ENCODE measurements at regions not wholly inside any gene's neighbourhood (a gene's known extent, or its start where the extent isn't known, plus 50 kb on each side); places are given as distances from the start of the nearest gene placed in this dataset.
"Not testable (repeated sequence)": the region's sequence is repeated elsewhere in the genome, so short reads cannot be mapped to it uniquely, and the experiment has no call there.

GRCh38 chr7:149615690-149616270 is 118.2 kb upstream of the ZNF746 start:
- Histone ChIP-seq H3K4me1 (ENCODE audit: control insufficient read depth, low read depth, low read length) (no peaks in the 10 kb centered on the region), H3K36me3 (ENCODE audit: control insufficient read depth, low read depth, low read length) (peaks cover 73% of the 10 kb centered on the region), H3K4me3 (ENCODE audit: low read length) (no peak overlapping the region), H3K27me3 (ENCODE audit: control insufficient read depth, insufficient read depth, low read length) (no peaks in the 10 kb centered on the region), H3K9me3 (ENCODE audit: control insufficient read depth, low read depth, low read length) (no peaks in the 10 kb centered on the region), H3K9ac (ENCODE audit: low read length) (no peak overlapping the region), H3K27ac (ENCODE audit: low read length) (no peak overlapping the region)

- Histone ChIP-seq H3K27ac (ENCODE audit: low read length) (no peak overlapping the region), H3K36me3 (ENCODE audit: control insufficient read depth, low read depth, low read length) (peaks cover 40% of the 10 kb centered on the region), H3K27me3 (ENCODE audit: control insufficient read depth, insufficient read depth, low read length) (no peaks in the 10 kb centered on the region), H3K9me3 (ENCODE audit: control insufficient read depth, low read depth, low read length) (no peaks in the 10 kb centered on the region), H3K4me1 (ENCODE audit: control insufficient read depth, low read depth, low read length) (no peaks in the 10 kb centered on the region), H3K9ac (ENCODE audit: low read length) (no peak overlapping the region), H3K4me3 (ENCODE audit: low read length) (no peak overlapping the region)
These were observed 112.9 kb upstream of the ZNF746 start for GRCh38 chr7:149610441-149611011.

GRCh38 chr7:149608168-149608567 is 110.6 kb upstream of the ZNF746 start:
- H3K4me1 ChIP-seq (ENCODE audit: control insufficient read depth, low read depth, low read length): no peaks in the 10 kb centered on the region

GRCh38 chr7:149607683-149608082 is 110.1 kb upstream of the ZNF746 start:
- Histone ChIP-seq H3K9ac (ENCODE audit: low read length) (no peak overlapping the region), H3K4me3 (ENCODE audit: low read length) (no peak overlapping the region), H3K9me3 (ENCODE audit: control insufficient read depth, low read depth, low read length) (no peaks in the 10 kb centered on the region), H3K36me3 (ENCODE audit: control insufficient read depth, low read depth, low read length) (peaks cover 24% of the 10 kb centered on the region), H3K27me3 (ENCODE audit: control insufficient read depth, insufficient read depth, low read length) (no peaks in the 10 kb centered on the region), H3K27ac (ENCODE audit: low read length) (no peak overlapping the region), H3K4me1 (ENCODE audit: control insufficient read depth, low read depth, low read length) (no peaks in the 10 kb centered on the region)

More at GRCh38 chr7:149608168-149608567, 110.6 kb upstream of the ZNF746 start:
- Histone ChIP-seq H3K36me3 (ENCODE audit: control insufficient read depth, low read depth, low read length) (peaks cover 28% of the 10 kb centered on the region), H3K27me3 (ENCODE audit: control insufficient read depth, insufficient read depth, low read length) (no peaks in the 10 kb centered on the region), H3K27ac (ENCODE audit: low read length) (no peak overlapping the region), H3K4me3 (ENCODE audit: low read length) (no peak overlapping the region), H3K9ac (ENCODE audit: low read length) (no peak overlapping the region), H3K9me3 (ENCODE audit: control insufficient read depth, low read depth, low read length) (no peaks in the 10 kb centered on the region)

- H3K4me3 ChIP-seq (ENCODE audit: low read length): no peak overlapping the region
- H3K9me3 ChIP-seq (ENCODE audit: control insufficient read depth, low read depth, low read length): no peaks in the 10 kb centered on the region
- H3K9ac ChIP-seq (ENCODE audit: low read length): no peak overlapping the region
- peaks cover 24% of the 10 kb centered on the region for H3K36me3 ChIP-seq (ENCODE audit: control insufficient read depth, low read depth, low read length)
- no peak overlapping the region for H3K27ac ChIP-seq (ENCODE audit: low read length)
- no peaks in the 10 kb centered on the region for H3K4me1 ChIP-seq (ENCODE audit: control insufficient read depth, low read depth, low read length)
- H3K27me3 ChIP-seq (ENCODE audit: control insufficient read depth, insufficient read depth, low read length): no peaks in the 10 kb centered on the region
These were observed 109.2 kb upstream of the ZNF746 start for GRCh38 chr7:149606826-149607225.

GRCh38 chr7:149605696-149606095 is 108.1 kb upstream of the ZNF746 start:
- Histone ChIP-seq H3K27ac (ENCODE audit: low read length) (no peak overlapping the region), H3K9me3 (ENCODE audit: control insufficient read depth, low read depth, low read length) (no peaks in the 10 kb centered on the region), H3K4me1 (ENCODE audit: control insufficient read depth, low read depth, low read length) (no peaks in the 10 kb centered on the region), H3K4me3 (ENCODE audit: low read length) (no peak overlapping the region), H3K36me3 (ENCODE audit: control insufficient read depth, low read depth, low read length) (peaks cover 16% of the 10 kb centered on the region), H3K9ac (ENCODE audit: low read length) (no peak overlapping the region), H3K27me3 (ENCODE audit: control insufficient read depth, insufficient read depth, low read length) (no peaks in the 10 kb centered on the region)

GRCh38 chr7:149604521-149604920 is 106.9 kb upstream of the ZNF746 start:
- no peaks in the 10 kb centered on the region for H3K9me3 ChIP-seq (ENCODE audit: control insufficient read depth, low read depth, low read length)
- H3K36me3 ChIP-seq (ENCODE audit: control insufficient read depth, low read depth, low read length): peaks cover 15% of the 10 kb centered on the region
- no peaks in the 10 kb centered on the region for H3K4me1 ChIP-seq (ENCODE audit: control insufficient read depth, low read depth, low read length)

GRCh38 chr7:149600669-149601330 is 103.2 kb upstream of the ZNF746 start:
- peaks cover 13% of the 10 kb centered on the region for H3K36me3 ChIP-seq (ENCODE audit: control insufficient read depth, low read depth, low read length)
- H3K9me3 ChIP-seq (ENCODE audit: control insufficient read depth, low read depth, low read length); H3K27me3 ChIP-seq (ENCODE audit: control insufficient read depth, insufficient read depth, low read length); H3K4me3 ChIP-seq (ENCODE audit: low read length); H3K4me1 ChIP-seq (ENCODE audit: control insufficient read depth, low read depth, low read length); H3K27ac ChIP-seq (ENCODE audit: low read length); H3K9ac ChIP-seq (ENCODE audit: low read length): not testable (repeated sequence)

More at GRCh38 chr7:149604521-149604920, 106.9 kb upstream of the ZNF746 start:
- Histone ChIP-seq H3K27me3 (ENCODE audit: control insufficient read depth, insufficient read depth, low read length) (no peaks in the 10 kb centered on the region), H3K9ac (ENCODE audit: low read length) (no peak overlapping the region), H3K4me3 (ENCODE audit: low read length) (no peak overlapping the region), H3K27ac (ENCODE audit: low read length) (no peak overlapping the region)

GRCh38 chr7:149599636-149600206 is 102.1 kb upstream of the ZNF746 start:
- no peak overlapping the region for H3K27ac ChIP-seq (ENCODE audit: low read length)
- no peaks in the 10 kb centered on the region for H3K9me3 ChIP-seq (ENCODE audit: control insufficient read depth, low read depth, low read length)
- H3K9ac ChIP-seq (ENCODE audit: low read length): no peak overlapping the region
- peaks cover 13% of the 10 kb centered on the region for H3K36me3 ChIP-seq (ENCODE audit: control insufficient read depth, low read depth, low read length)
- no peak overlapping the region for H3K4me3 ChIP-seq (ENCODE audit: low read length)
- no peaks in the 10 kb centered on the region for H3K27me3 ChIP-seq (ENCODE audit: control insufficient read depth, insufficient read depth, low read length)
- H3K4me1 ChIP-seq (ENCODE audit: control insufficient read depth, low read depth, low read length): no peaks in the 10 kb centered on the region

- no peak overlapping the region for H3K27ac ChIP-seq (ENCODE audit: low read length)
- no peaks in the 10 kb centered on the region for H3K27me3 ChIP-seq (ENCODE audit: control insufficient read depth, insufficient read depth, low read length)
- no peaks in the 10 kb centered on the region for H3K9me3 ChIP-seq (ENCODE audit: control insufficient read depth, low read depth, low read length)
- no peaks in the 10 kb centered on the region for H3K4me1 ChIP-seq (ENCODE audit: control insufficient read depth, low read depth, low read length)
- no peak overlapping the region for H3K9ac ChIP-seq (ENCODE audit: low read length)
- H3K4me3 ChIP-seq (ENCODE audit: low read length): no peak overlapping the region
- H3K36me3 ChIP-seq (ENCODE audit: control insufficient read depth, low read depth, low read length): peaks cover 13% of the 10 kb centered on the region
These were observed 101.2 kb upstream of the ZNF746 start for GRCh38 chr7:149598721-149599308.

GRCh38 chr7:149597789-149598188 is 100.2 kb upstream of the ZNF746 start:
- not testable (repeated sequence) for H3K27me3 ChIP-seq (ENCODE audit: control insufficient read depth, insufficient read depth, low read length); H3K9ac ChIP-seq (ENCODE audit: low read length); H3K9me3 ChIP-seq (ENCODE audit: control insufficient read depth, low read depth, low read length); H3K27ac ChIP-seq (ENCODE audit: low read length); H3K4me3 ChIP-seq (ENCODE audit: low read length); H3K4me1 ChIP-seq (ENCODE audit: control insufficient read depth, low read depth, low read length)
- peaks cover 12% of the 10 kb centered on the region for H3K36me3 ChIP-seq (ENCODE audit: control insufficient read depth, low read depth, low read length)
